Prostate gland (tissue), 2 donors: ENCODE measurements at regions not wholly inside any gene's neighbourhood (a gene's known extent, or its start where the extent isn't known, plus 50 kb on each side); places are given as distances from the start of the nearest gene placed in this dataset.

Experiments
- DNase-seq: peaks from one replicate; pipeline ENCODE4 v3.0.0-alpha.2; 2019; ENCODE audit warnings: low spot score
- H3K27ac ChIP-seq, 2 donors: fragments of 200-600 bp; sonication (generic); 2 replicates each; pipeline ENCODE4 v1.5.1; 2017 to 2019
- H3K27me3 ChIP-seq: fragments of 200-600 bp; sonication (generic); replicated peaks from 2 replicates; pipeline ENCODE4 v1.5.1; 2019; ENCODE audit not compliant: insufficient read depth
- H3K36me3 ChIP-seq, 2 donors: fragments of 200-600 bp; sonication (generic); 1 replicate in 1 of 2; 2 replicates in 1 of 2; pipeline versions ENCODE4 v1.5.1 to v1.8.1; 2017 to 2019
- H3K4me1 ChIP-seq: fragments of 200-600 bp; sonication (generic); replicated peaks from 2 replicates; pipeline ENCODE4 v1.5.1; 2019
- H3K4me3 ChIP-seq, 2 donors: fragments of 200-600 bp; sonication (generic); 2 replicates each; pipeline ENCODE4 v1.5.1; 2017 to 2019
- H3K9me3 ChIP-seq: fragments of 200-600 bp; sonication (generic); 2 replicates; pipeline ENCODE4 v1.5.1; 2017
- CTCF ChIP-seq, 4 experiments: fragments of 200-600 bp in 2 of 4; fragments of 450-650 bp in 2 of 4; sonication (generic) in 2 of 4; IDR thresholded peaks; 1 replicate in 3 of 4; 2 replicates in 1 of 4; pipeline ENCODE4 v1.5.1; 2016 to 2019; ENCODE audit warnings: antibody characterized with exemption in 4 of 4, mild to moderate bottlenecking in 2 of 4, moderate library complexity in 2 of 4
- POLR2A ChIP-seq: fragments of 450-650 bp; IDR thresholded peaks from one replicate; pipeline ENCODE4 v1.6.1; 2016; ENCODE audit warnings: antibody characterized with exemption, mild to moderate bottlenecking
- POLR2AphosphoS5 ChIP-seq: sonication (generic); formaldehyde crosslinking; IDR thresholded peaks from one replicate; pipeline ENCODE4 v1.6.1; 2017; ENCODE audit warnings: antibody characterized with exemption
- WGBS: methylation state at CpG from one replicate; pipeline ENCODE4 v1.1.5; 2018; 5-methylcytosine and 5-hydroxymethylcytosine counted together
- intact Hi-C: fragments of 100-400 bp; cut with DNase I; formaldehyde crosslinking; loops from one replicate; pipeline ENCODE4 v1.14.2; 2022

DNA sequence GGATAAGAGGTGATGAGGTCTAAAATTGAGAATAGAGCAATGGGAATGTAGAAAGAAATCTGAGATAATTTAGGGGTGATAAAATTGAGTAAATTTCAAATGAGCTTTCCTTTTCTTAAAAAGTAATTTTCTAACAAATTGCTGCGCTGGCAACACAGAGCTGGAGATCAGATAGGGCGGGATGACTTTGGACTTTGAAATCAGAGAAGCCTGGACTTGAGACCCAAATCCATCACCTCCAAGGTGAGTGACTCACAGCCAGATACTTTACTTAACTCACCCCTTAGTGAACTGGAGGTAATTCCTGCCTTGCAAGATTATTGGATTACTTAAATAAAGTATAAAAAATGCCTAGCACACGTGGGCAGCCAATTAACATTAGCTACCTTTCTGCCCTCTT lies 80.8 kb downstream of the P2RY1 start:
- intact Hi-C loops, result no loop called here
- WGBS, result 71% methylated on average over 3 of the region's 3 CpGs
- H3K4me1 ChIP-seq, result no peaks in the 10 kb centered on the region
- no peaks in the 10 kb centered on the region for H3K9me3 ChIP-seq
- no peak for TF ChIP-seq CTCF (IDR thresholded peaks at IDR 0.05)
- no peak for TF ChIP-seq POLR2AphosphoS5
- no peak for TF ChIP-seq POLR2A
- no peaks in the 10 kb centered on the region for H3K36me3 ChIP-seq
- H3K27ac ChIP-seq, result no peak overlapping the region
- no peaks in the 10 kb centered on the region for H3K27me3 ChIP-seq
- no peak overlapping the region for H3K4me3 ChIP-seq
- no peak for DNase-seq

DNA sequence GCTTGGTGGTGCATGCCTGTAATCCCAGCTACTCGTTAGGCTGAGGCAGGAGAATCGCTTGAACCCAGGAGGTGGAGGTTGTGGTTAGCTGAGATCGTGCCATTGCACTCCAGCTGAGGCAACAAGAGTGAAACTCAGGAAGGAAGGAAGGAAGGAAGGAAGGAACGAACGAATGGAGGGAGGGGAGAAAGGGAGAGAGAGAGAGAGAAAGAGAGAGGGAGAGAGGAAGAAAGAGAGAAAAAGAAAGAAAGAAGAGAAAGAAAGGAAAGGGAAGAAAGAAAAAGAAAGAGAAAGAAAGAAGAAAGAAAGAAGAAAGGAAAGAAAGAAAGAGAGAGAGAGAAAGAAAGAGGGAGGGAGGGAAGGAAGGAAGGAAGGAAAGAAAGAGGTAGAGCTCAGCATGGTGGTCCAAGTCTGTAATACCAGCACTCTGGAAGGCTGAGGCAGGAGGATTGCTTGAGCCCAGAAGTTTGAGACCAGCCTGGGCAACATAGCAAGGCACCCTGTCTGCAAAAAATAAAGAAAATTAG lies 81.9 kb downstream of the P2RY1 start:
- WGBS, result 95% methylated on average over 5 of the region's 5 CpGs
- TF ChIP-seq POLR2AphosphoS5 (no peak), POLR2A (no peak), CTCF (IDR thresholded peaks at IDR 0.05) (no peak)

DNA sequence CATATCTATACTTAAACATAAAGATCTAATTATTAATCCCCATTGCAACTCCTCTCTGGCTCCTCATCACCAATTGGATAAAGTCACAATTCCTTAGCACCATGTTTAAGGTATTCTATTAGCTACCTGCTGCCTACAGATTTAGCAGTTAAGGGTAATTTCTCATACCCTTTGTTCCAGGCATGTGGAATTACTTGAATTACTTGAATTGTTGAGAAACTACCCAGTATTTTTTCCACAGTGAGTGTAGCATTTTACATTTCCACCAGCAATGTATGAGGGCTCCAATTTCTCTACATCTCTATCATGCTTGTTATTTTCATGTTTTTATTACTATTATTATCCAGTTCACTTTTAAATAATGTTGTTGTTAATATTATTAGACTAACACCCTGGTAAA lies 86.4 kb downstream of the P2RY1 start:
- Histone ChIP-seq H3K9me3 (no peaks in the 10 kb centered on the region), H3K4me1 (no peaks in the 10 kb centered on the region), H3K36me3 (no peaks in the 10 kb centered on the region), H3K4me3 (no peak overlapping the region), H3K27me3 (no peaks in the 10 kb centered on the region), H3K27ac (no peak overlapping the region)
- intact Hi-C loops, result no loop called here
- TF ChIP-seq CTCF (IDR thresholded peaks at IDR 0.05), result no peak
- no peak for TF ChIP-seq POLR2AphosphoS5
- TF ChIP-seq POLR2A, result no peak
- DNase-seq, result no peak

More for the DNA sequence above, 81.9 kb downstream of the P2RY1 start:
- Histone ChIP-seq H3K9me3 (no peaks in the 10 kb centered on the region), H3K27ac (no peak overlapping the region), H3K4me3 (no peak overlapping the region), H3K4me1 (no peaks in the 10 kb centered on the region), H3K36me3 (no peaks in the 10 kb centered on the region), H3K27me3 (no peaks in the 10 kb centered on the region)
- DNase-seq, result no peak
- intact Hi-C loops, result no loop called here

DNA sequence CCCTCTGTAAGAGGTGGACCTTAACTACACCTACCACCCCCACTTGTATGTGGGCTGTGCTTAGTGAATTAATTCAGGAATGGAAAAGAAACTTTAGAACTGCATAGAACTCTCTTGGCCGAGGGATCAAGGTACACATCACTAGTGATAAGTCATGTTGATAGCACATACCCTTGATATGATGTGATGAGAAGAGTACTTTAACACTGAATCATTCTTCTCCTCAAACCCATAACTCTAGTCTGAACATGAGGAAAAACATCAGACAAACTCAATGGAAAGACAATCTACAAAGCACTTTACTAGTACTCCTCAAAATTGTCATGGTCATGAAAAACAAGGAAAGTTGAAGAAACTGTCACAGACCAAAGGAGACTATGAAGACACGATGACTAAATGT lies 87.6 kb downstream of the P2RY1 start:
- no peaks in the 10 kb centered on the region for H3K4me1 ChIP-seq
- H3K9me3 ChIP-seq, result no peaks in the 10 kb centered on the region
- H3K27me3 ChIP-seq, result no peaks in the 10 kb centered on the region
- H3K27ac ChIP-seq, result no peak overlapping the region
- no peaks in the 10 kb centered on the region for H3K36me3 ChIP-seq
- no peak for DNase-seq
- no peak for TF ChIP-seq CTCF (IDR thresholded peaks at IDR 0.05)
- no peak for TF ChIP-seq POLR2AphosphoS5
- no peak for TF ChIP-seq POLR2A
- intact Hi-C loops, result no loop called here
- no peak overlapping the region for H3K4me3 ChIP-seq
- WGBS, result 95% methylated on average over 2 of the region's 2 CpGs

GRCh38 chr3:152927131-152927530 lies 92.2 kb downstream of the P2RY1 start:
- Histone ChIP-seq H3K27ac (no peak overlapping the region), H3K9me3 (no peaks in the 10 kb centered on the region), H3K27me3 (no peaks in the 10 kb centered on the region), H3K4me1 (no peaks in the 10 kb centered on the region), H3K36me3 (no peaks in the 10 kb centered on the region), H3K4me3 (no peak overlapping the region)
- intact Hi-C loops, result no loop called here
- DNase-seq, result no peak
- 50% methylated on average over 3 of the region's 3 CpGs for WGBS
- TF ChIP-seq POLR2A (no peak), POLR2AphosphoS5 (no peak), CTCF (IDR thresholded peaks at IDR 0.05) (no peak)
